Mucosa of descending colon (tissue), 3 donors: ENCODE measurements at regions not wholly inside any gene's neighbourhood (a gene's known extent, or its start where the extent isn't known, plus 50 kb on each side); places are given as distances from the start of the nearest gene placed in this dataset.

ENCODE experiments used
- ATAC-seq: fragments of 200-7000 bp; cut with Tn5 transposase; one replicate; pipeline ENCODE4 v1.9.1; 2020; ENCODE audit warnings: mild to moderate bottlenecking, moderate library complexity
- DNase-seq, 3 donors: peaks; one replicate each; pipeline ENCODE4 v3.0.0-alpha.2; 2020
- H3K36me3 ChIP-seq: fragments of 200-600 bp; one replicate; pipeline ENCODE4 v1.8.0; 2021; ENCODE audit warnings: low read depth, mild to moderate bottlenecking
- H3K4me1 ChIP-seq: fragments of 200-600 bp; one replicate; pipeline ENCODE4 v1.8.0; 2021; ENCODE audit warnings: low read depth, mild to moderate bottlenecking
- H3K4me3 ChIP-seq: fragments of 200-600 bp; one replicate; pipeline ENCODE4 v1.8.0; 2021; ENCODE audit warnings: mild to moderate bottlenecking
- H3K9me3 ChIP-seq: fragments of 200-600 bp; one replicate; pipeline ENCODE4 v1.8.0; 2021; ENCODE audit warnings: mild to moderate bottlenecking
- CTCF ChIP-seq: fragments of 200-600 bp; IDR thresholded peaks from one replicate; pipeline ENCODE4 v1.8.0; 2022; ENCODE audit warnings: antibody characterized with exemption, mild to moderate bottlenecking
- intact Hi-C, 2 donors: fragments of 100-400 bp; cut with DNase I in 1 of 2; cut with micrococcal nuclease in 1 of 2; formaldehyde crosslinking; loops; one replicate each; pipeline versions ENCODE4 v1.11.0 to v1.11.1; 2022; cut with DNase I, micrococcal nuclease
- donor health status: DM: no; HTN: no; CAD: no; lungs with moderate emphysema.
- donor health status: DM: no; HTN: no; CAD: no.
- donor health status: DM: no; HTN: yes; CAD: no.

- no peaks in the 10 kb centered on the region for H3K9me3 ChIP-seq
- DNase-seq (peak; percentile 64 to 77 (median 68)), ATAC-seq (peak; percentile 86)
- intact Hi-C loops: no loop called here
- TF ChIP-seq CTCF: no peak
- no peak overlapping the region for H3K4me3 ChIP-seq
- no peaks in the 10 kb centered on the region for H3K36me3 ChIP-seq
- H3K4me1 ChIP-seq: no peaks in the 10 kb centered on the region
Observed at GRCh38 chr3:14256561-14257342, 78.1 kb downstream of the LSM3 start.

GRCh38 chr3:14258906-14259904 is 80.6 kb downstream of the LSM3 start:
- Histone ChIP-seq H3K4me1 (no peaks in the 10 kb centered on the region), H3K9me3 (no peaks in the 10 kb centered on the region), H3K4me3 (no peak overlapping the region), H3K36me3 (no peaks in the 10 kb centered on the region)
- TF ChIP-seq CTCF: no peak
- no peak for DNase-seq
- ATAC-seq: no peak
- intact Hi-C loops: no loop called here

GRCh38 chr3:14260463-14260862 is 81.8 kb downstream of the LSM3 start:
- intact Hi-C loops: loop anchor here (5.0 kb wide), 1 partner anchor 207 kb away; no protein-coding TSS in a partner anchor
- no peaks in the 10 kb centered on the region for H3K36me3 ChIP-seq
- TF ChIP-seq CTCF: no peak
- peaks cover 2% of the 10 kb centered on the region for H3K4me1 ChIP-seq
- no peak for DNase-seq
- H3K4me3 ChIP-seq: no peak overlapping the region
- ATAC-seq: no peak
- no peaks in the 10 kb centered on the region for H3K9me3 ChIP-seq

GRCh38 chr3:14261229-14261628 is 82.6 kb downstream of the LSM3 start:
- Histone ChIP-seq H3K4me1 (peaks cover 8% of the 10 kb centered on the region), H3K4me3 (no peak overlapping the region), H3K36me3 (no peaks in the 10 kb centered on the region), H3K9me3 (no peaks in the 10 kb centered on the region)
- TF ChIP-seq CTCF: peak; percentile 97
- ATAC-seq: peak; percentile 79
- peak; percentile 80 to 91 (median 89) for DNase-seq
- intact Hi-C loops: loop anchor here (5.0 kb wide), 1 partner anchor 206 kb away; no protein-coding TSS in a partner anchor

- DNase-seq: no peak
- Histone ChIP-seq H3K9me3 (no peaks in the 10 kb centered on the region), H3K36me3 (no peaks in the 10 kb centered on the region), H3K4me3 (no peak overlapping the region), H3K4me1 (peaks cover 8% of the 10 kb centered on the region)
- ATAC-seq: no peak
- no peak for TF ChIP-seq CTCF
- intact Hi-C loops: loop anchor here (5.0 kb wide), 1 partner anchor 205 kb away; no protein-coding TSS in a partner anchor
Observed at GRCh38 chr3:14262212-14262611, 83.6 kb downstream of the LSM3 start.
